ENCODE measurements at regions not wholly inside any gene's neighbourhood (a gene's known extent, or its start where the extent isn't known, plus 50 kb on each side); places are given as distances from the start of the nearest gene placed in this dataset.

DNA sequence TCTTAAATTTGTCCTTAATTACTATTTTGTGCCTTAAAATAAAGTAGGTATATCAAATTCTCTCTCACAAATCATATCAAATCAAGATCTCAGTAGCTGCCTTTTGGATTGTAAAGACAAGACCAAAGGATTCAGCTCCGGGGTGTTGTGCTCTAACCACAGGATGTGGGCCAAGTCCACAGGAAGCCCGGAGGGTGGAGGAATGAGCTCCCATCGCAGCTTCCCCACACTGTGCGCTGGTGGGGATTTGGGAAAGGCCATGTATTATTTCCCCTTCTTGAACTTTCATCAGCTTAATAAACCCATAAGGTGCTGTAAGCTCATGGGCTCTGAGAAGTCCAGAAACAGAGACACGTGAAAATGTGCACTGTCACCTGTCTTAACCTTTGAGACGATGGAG is 241.6 kb upstream of the TCERG1L start:
- 62 to 63% methylated on average over 6 of the region's 6 CpGs for WGBS, 2 donors
- Histone ChIP-seq H3K36me3 (no peaks in the 10 kb centered on the region), H3K9me3 (no peaks in the 10 kb centered on the region), H3K27ac (no peak overlapping the region), H3K4me1 (no peaks in the 10 kb centered on the region), H3K4me3 (no peak overlapping the region), H3K27me3 (no peaks in the 10 kb centered on the region)
- no peak for DNase-seq (ENCODE audit: low spot score in 2 of 2)
- no peak for TF ChIP-seq EP300 (IDR thresholded peaks at IDR 0.05)

DNA sequence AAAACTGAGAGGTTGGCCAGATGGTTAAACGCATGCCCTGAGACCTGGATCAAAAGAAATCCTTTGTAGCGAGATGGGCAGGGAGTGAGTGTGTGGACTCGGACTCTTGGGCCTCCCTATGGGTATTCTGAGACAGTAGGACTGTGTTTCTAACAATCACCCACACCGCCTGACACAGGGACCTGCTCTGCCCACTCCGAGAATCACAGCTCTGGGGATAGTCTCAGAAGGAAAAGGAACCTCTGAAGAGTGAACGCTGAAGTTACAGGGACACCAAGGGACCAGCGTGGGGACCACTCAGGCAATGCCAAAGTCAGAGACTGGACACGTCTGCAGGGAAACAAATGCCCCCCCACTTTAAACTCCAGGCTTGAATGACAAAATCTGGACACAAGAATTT is 242.1 kb upstream of the TCERG1L start:
- WGBS, 2 donors, result 56 to 60% methylated on average over 8 of the region's 8 CpGs
- H3K36me3 ChIP-seq, result no peaks in the 10 kb centered on the region
- TF ChIP-seq EP300 (IDR thresholded peaks at IDR 0.05) (no peak), POLR2A (IDR thresholded peaks at IDR 0.05) (no peak)
- TF ChIP-seq, protein P1, sequence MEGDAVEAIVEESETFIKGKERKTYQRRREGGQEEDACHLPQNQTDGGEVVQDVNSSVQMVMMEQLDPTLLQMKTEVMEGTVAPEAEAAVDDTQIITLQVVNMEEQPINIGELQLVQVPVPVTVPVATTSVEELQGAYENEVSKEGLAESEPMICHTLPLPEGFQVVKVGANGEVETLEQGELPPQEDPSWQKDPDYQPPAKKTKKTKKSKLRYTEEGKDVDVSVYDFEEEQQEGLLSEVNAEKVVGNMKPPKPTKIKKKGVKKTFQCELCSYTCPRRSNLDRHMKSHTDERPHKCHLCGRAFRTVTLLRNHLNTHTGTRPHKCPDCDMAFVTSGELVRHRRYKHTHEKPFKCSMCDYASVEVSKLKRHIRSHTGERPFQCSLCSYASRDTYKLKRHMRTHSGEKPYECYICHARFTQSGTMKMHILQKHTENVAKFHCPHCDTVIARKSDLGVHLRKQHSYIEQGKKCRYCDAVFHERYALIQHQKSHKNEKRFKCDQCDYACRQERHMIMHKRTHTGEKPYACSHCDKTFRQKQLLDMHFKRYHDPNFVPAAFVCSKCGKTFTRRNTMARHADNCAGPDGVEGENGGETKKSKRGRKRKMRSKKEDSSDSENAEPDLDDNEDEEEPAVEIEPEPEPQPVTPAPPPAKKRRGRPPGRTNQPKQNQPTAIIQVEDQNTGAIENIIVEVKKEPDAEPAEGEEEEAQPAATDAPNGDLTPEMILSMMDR (IDR thresholded peaks at IDR 0.05), result no peak

DNA sequence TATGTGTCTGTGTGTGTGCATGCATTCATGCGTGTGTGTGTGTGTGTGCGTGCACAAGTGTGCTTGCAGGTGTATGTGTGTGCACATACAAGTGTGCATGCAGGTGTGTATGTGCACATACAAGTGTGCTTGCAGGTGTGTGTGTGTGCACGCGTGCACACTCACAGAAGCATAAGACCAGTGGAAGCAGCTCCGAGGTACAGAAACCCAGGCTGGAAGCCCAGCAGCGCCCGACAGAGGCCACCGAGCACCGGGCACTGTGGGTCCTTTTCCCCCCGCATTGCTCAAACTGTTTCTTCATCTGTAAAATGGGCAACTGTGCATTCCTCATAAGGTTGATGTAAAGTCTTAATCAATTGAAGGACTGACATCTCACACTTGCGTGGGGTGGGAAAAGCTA is 243.3 kb upstream of the TCERG1L start:
- H3K9me3 ChIP-seq, result no peaks in the 10 kb centered on the region
- no peak overlapping the region for H3K4me3 ChIP-seq
- TF ChIP-seq EP300 (IDR thresholded peaks at IDR 0.05) (no peak), POLR2A (IDR thresholded peaks at IDR 0.05) (no peak)
- TF ChIP-seq, protein P1 (IDR thresholded peaks at IDR 0.05), result no peak
- no peak overlapping the region for H3K27ac ChIP-seq
- DNase-seq (ENCODE audit: low spot score in 2 of 2), result no peak
- H3K27me3 ChIP-seq, result no peaks in the 10 kb centered on the region
- no peaks in the 10 kb centered on the region for H3K4me1 ChIP-seq
- H3K36me3 ChIP-seq, result no peaks in the 10 kb centered on the region
- 69 to 95% methylated on average over 10 to 11 of the region's 11 CpGs for WGBS, 2 donors

More for the DNA sequence above, 242.1 kb upstream of the TCERG1L start:
- H3K4me1 ChIP-seq, result no peaks in the 10 kb centered on the region
- no peak for DNase-seq (ENCODE audit: low spot score in 2 of 2)
- no peak overlapping the region for H3K4me3 ChIP-seq
- H3K9me3 ChIP-seq, result no peaks in the 10 kb centered on the region
- H3K27me3 ChIP-seq, result no peaks in the 10 kb centered on the region
- no peak overlapping the region for H3K27ac ChIP-seq

DNA sequence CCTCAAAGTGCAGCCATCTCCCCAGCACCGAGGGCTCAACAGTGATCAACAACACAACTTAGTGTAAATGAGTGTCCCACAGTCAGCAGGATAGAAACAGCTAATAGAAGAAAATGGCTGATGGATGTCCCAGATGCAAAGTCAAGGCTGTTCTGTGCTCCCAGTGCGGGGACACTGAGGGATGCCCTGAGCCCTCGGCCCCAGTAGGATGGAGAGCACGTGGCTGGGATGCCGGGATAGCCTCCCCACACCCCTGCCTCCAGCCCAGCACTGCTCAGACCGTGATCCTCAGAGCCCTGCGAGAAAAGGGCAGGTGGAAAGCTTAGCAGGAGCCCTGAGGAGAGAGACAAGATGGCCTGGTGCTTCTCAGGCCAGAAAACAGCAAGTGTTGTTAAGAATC is 243.9 kb upstream of the TCERG1L start:
- Histone ChIP-seq H3K4me1 (no peaks in the 10 kb centered on the region), H3K27me3 (no peaks in the 10 kb centered on the region), H3K27ac (no peak overlapping the region), H3K36me3 (no peaks in the 10 kb centered on the region), H3K9me3 (no peaks in the 10 kb centered on the region), H3K4me3 (no peak overlapping the region)
- no peak for DNase-seq (ENCODE audit: low spot score in 2 of 2)
- WGBS, 2 donors, result 75 to 76% methylated on average over 7 of the region's 7 CpGs
- TF ChIP-seq, protein P1 (IDR thresholded peaks at IDR 0.05), result no peak
- TF ChIP-seq EP300 (IDR thresholded peaks at IDR 0.05) (no peak), POLR2A (IDR thresholded peaks at IDR 0.05) (no peak)

DNA sequence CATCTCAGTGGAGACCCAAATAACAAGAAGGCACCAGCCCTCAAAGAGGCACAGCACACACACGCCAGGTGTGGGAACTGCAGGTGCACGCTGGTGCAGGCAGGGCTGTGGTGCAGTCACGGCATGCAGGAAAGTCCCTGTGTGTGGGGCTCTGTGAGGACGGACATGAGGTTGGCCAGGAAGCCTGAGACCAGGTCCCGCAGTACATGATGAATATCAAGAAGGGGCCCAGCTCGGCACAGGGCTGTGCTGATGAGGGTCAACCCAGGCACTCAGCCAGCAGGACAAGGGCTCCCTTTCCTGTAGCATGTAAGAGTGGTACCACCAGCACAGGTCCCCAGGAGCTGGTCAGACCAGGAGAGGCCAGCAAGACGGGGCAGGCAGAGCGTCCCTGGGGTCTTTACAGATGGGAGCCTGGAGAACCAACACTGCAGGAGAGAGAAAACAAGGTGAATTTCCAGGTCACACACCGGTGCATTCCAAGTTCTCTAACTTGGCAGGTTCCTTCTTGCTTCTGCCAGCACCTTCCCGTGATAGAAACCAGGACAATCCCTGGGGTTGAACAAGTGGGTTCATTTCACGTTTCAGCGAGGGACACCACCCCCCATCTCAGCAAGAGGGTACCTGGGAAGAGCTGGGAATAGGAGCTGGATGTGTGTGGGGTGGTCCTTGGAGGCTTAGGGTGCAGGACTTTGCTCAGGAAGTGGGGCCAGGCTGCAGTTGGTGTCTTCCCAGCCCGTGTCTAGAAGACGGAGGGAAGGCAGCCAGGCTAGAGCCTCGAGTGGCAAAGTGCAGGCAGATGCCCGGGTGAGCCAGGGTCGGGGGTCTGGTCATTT is 244.8 kb upstream of the TCERG1L start:
- Histone ChIP-seq H3K27me3 (no peaks in the 10 kb centered on the region), H3K4me3 (no peak overlapping the region), H3K27ac (no peak overlapping the region), H3K4me1 (no peaks in the 10 kb centered on the region), H3K36me3 (no peaks in the 10 kb centered on the region), H3K9me3 (peaks cover 0 to 2% (median 0%) of the 10 kb centered on the region in 4 donors)
- WGBS, 2 donors, result 74 to 76% methylated on average over 17 of the region's 17 CpGs
- TF ChIP-seq EP300 (IDR thresholded peaks at IDR 0.05) (no peak), POLR2A (IDR thresholded peaks at IDR 0.05) (no peak)
- TF ChIP-seq, protein P1 (IDR thresholded peaks at IDR 0.05), result no peak
- DNase-seq (ENCODE audit: low spot score in 2 of 2), result no peak
